Endothelial cell of umbilical vein (primary cell): ENCODE measurements at regions not wholly inside any gene's neighbourhood (a gene's known extent, or its start where the extent isn't known, plus 50 kb on each side); places are given as distances from the start of the nearest gene placed in this dataset.
A peak's percentile ranks its signal among the peaks of the same experiment; 100 is the strongest.

Experiments
- BruUV-seq: library from RNA; stranded (reverse); fragments of 400-500 nt; replicated peaks from 2 replicates; lab custom pipeline; 2021; lab: Mats Ljungman, UMichigan
- CTCF ChIA-PET: fragments of 300-600, 350-600 bp; sonication (Branson Sonifier 250); formaldehyde crosslinking; loops from one replicate; lab custom pipeline; 2021; ENCODE audit warnings: antibody characterized with exemption, inconsistent platforms; lab: Charles Lee
- POLR2A ChIA-PET: fragments of 300-600, 350-600 bp; sonication (Branson Sonifier 250); formaldehyde crosslinking; loops from one replicate; lab custom pipeline; 2021; ENCODE audit warnings: antibody characterized with exemption, inconsistent platforms; lab: Charles Lee
- DNase-seq: peaks from one replicate; pipeline ENCODE4 v3.0.0-alpha.2; 2011; ENCODE audit warnings: low read depth, low spot score
- FAIRE-seq: peaks from 2 replicates; lab custom pipeline; 2011; peaks lifted over from hg19 to GRCh38; lab: Jason Lieb, UNC
- H2AFZ ChIP-seq: 2 replicates; pipeline ENCODE4 v1.6.0; 2012; ENCODE audit warnings: low read depth, low read length, control low read depth, inconsistent platforms
- H3K27ac ChIP-seq: 2 replicates; pipeline ENCODE4 v1.5.1; 2011; ENCODE audit warnings: low read depth, mild to moderate bottlenecking, control low read depth, low read length, moderate library complexity; ENCODE audit not compliant: insufficient read depth
- H3K27me3 ChIP-seq, 2 experiments: 2 replicates each; pipeline versions ENCODE4 v1.6.0 to v1.6.1; 2011; ENCODE audit warnings: low read length in 2 of 2, mixed read lengths in 1 of 2; ENCODE audit not compliant: control insufficient read depth in 2 of 2, insufficient read depth in 2 of 2
- H3K36me3 ChIP-seq, 2 experiments: 2 replicates in 1 of 2; 3 replicates in 1 of 2; pipeline ENCODE4 v1.5.1; 2011; ENCODE audit warnings: low read length in 2 of 2, mild to moderate bottlenecking in 1 of 2, moderate library complexity in 1 of 2; ENCODE audit not compliant: control insufficient read depth in 2 of 2, insufficient read depth in 2 of 2; ENCODE audit errors: extremely low read depth in 1 of 2
- H3K4me1 ChIP-seq: 3 replicates; pipeline ENCODE4 v1.5.1; 2011; ENCODE audit warnings: mild to moderate bottlenecking, low read length; ENCODE audit not compliant: control insufficient read depth, insufficient read depth; ENCODE audit errors: extremely low read depth
- H3K4me2 ChIP-seq: 2 replicates; pipeline ENCODE4 v1.6.1; 2011; ENCODE audit warnings: low read length, control low read depth, mixed read lengths; ENCODE audit not compliant: insufficient read depth
- H3K4me3 ChIP-seq, 3 experiments: fragments of 200-600 bp in 1 of 3; sonication (generic), shearing (Covaris generic) in 1 of 3; replicated peaks in 1 of 3; 2 replicates each; pipeline ENCODE4 v1.5.1; 2011 to 2016; ENCODE audit warnings: control low read depth in 3 of 3, low read length in 3 of 3, mild to moderate bottlenecking in 2 of 3, inconsistent platforms in 1 of 3, low read depth in 1 of 3, moderate library complexity in 1 of 3; ENCODE audit not compliant: insufficient read depth in 1 of 3
- H3K79me2 ChIP-seq: 2 replicates; pipeline ENCODE4 v1.6.0; 2012; ENCODE audit warnings: low read length, inconsistent platforms; ENCODE audit not compliant: control insufficient read depth, insufficient read depth
- H3K9ac ChIP-seq: replicated peaks from 2 replicates; pipeline ENCODE3; 2011; ENCODE audit warnings: low read length, control low read depth; ENCODE audit not compliant: insufficient read depth; ENCODE audit errors: extremely low read depth
- H3K9me1 ChIP-seq: replicated peaks from 3 replicates; pipeline ENCODE4 v1.6.0; 2011; ENCODE audit warnings: mild to moderate bottlenecking, low read length; ENCODE audit not compliant: control insufficient read depth, insufficient read depth; ENCODE audit errors: extremely low read depth
- H3K9me3 ChIP-seq: replicated peaks from 2 replicates; pipeline ENCODE4 v1.5.1; 2012; ENCODE audit warnings: low read length, inconsistent platforms; ENCODE audit not compliant: control insufficient read depth, insufficient read depth
- H4K20me1 ChIP-seq: replicated peaks from 2 replicates; pipeline ENCODE3; 2011; ENCODE audit warnings: mild to moderate bottlenecking, low read length; ENCODE audit not compliant: control insufficient read depth, insufficient read depth; ENCODE audit errors: extremely low read depth
- EZH2 ChIP-seq: IDR thresholded peaks from 2 replicates; pipeline ENCODE4 v1.6.1; 2012; ENCODE audit warnings: borderline replicate concordance, low read depth, mild to moderate bottlenecking, moderate library complexity, low read length, inconsistent platforms; ENCODE audit not compliant: severe bottlenecking
- GATA2 ChIP-seq: IDR thresholded peaks from 2 replicates; pipeline ENCODE4 v1.7.0; 2011; ENCODE audit warnings: low read depth, mild to moderate bottlenecking, moderate library complexity, mixed read lengths, low read length; ENCODE audit not compliant: insufficient read length, insufficient read depth
- JUN ChIP-seq: IDR thresholded peaks from 2 replicates; pipeline ENCODE4 v1.6.1; 2011; ENCODE audit warnings: borderline replicate concordance, low read depth; ENCODE audit not compliant: insufficient read length, insufficient read depth
- MAX ChIP-seq: IDR thresholded peaks from 2 replicates; pipeline ENCODE4 v1.6.1; 2011; ENCODE audit not compliant: insufficient read depth, insufficient read length
- MYC ChIP-seq: IDR thresholded peaks from one replicate; pipeline ENCODE4 v1.6.1; 2011; ENCODE audit warnings: mild to moderate bottlenecking, low read depth, low read length
- POLR2AphosphoS5 ChIP-seq: IDR thresholded peaks from 2 replicates; pipeline ENCODE4 v1.6.1; 2012; ENCODE audit warnings: low read depth, mild to moderate bottlenecking, control low read depth, low read length, moderate library complexity; ENCODE audit not compliant: insufficient read depth
- dilution Hi-C: fragments of 300-500 bp; cut with MboI; formaldehyde crosslinking; loops from one replicate; pipeline ENCODE4 v1.15.0; 2019; ENCODE audit warnings: low sequenced_read_pairs; ENCODE audit not compliant: extremely low pct_ligation_motif_present
- intact Hi-C: fragments of 100-400 bp; cut with micrococcal nuclease; formaldehyde crosslinking; loops from one replicate; pipeline ENCODE4 v1.10.0; 2022
- TF ChIP-seq, protein P1 (sequence below), 2 donors: IDR thresholded peaks; 1 replicate in 1 of 2; 2 replicates in 1 of 2; pipeline ENCODE4 v1.5.1; 2011; ENCODE audit warnings: low read length in 2 of 2, mild to moderate bottlenecking in 2 of 2, moderate library complexity in 2 of 2, control low read depth in 1 of 2, inconsistent platforms in 1 of 2, low read depth in 1 of 2; ENCODE audit not compliant: insufficient read depth in 1 of 2; ENCODE audit errors: extremely low read depth in 1 of 2

DNA sequence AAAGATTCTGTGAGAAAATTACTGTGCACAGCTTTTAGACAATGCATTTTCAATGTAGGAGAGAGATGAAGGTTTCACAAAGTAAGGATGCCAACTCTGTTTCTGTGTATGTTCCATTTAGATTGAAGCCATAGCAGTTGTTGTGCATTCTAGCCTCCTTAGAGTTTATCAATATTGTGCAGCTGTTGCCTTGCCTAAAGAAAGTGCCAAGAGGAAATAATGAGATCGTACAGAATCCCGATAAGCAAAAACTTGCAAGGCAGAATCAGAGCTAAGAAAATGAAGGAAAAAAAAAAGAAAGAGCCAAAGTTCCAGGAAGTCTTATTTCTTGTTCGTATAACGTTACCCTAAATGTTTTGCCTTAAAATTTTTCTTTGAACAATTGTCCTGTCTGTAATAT is 965.0 kb downstream of the DCDC2C start:
- H3K79me2 ChIP-seq = no peaks in the 10 kb centered on the region
- dilution Hi-C loops (no loop called here), intact Hi-C loops (loop anchor here (1.0 to 2.0 kb wide), 2 partner anchors 15 to 248 kb away; no protein-coding TSS in a partner anchor)
- no peaks in the 10 kb centered on the region for H4K20me1 ChIP-seq
- TSS peak; percentile 17 for BruUV-seq
- H3K27me3 ChIP-seq = no peaks in the 10 kb centered on the region
- H3K9ac ChIP-seq = peak overlapping the region; percentile 34
- ChIA-PET POLR2A (no interaction called here), CTCF (interaction anchor here (0.6 kb wide), 1 partner anchor 47 kb away, joined by 5 read pairs; no protein-coding TSS in a partner anchor)
- H2AFZ ChIP-seq = peak overlapping the region; percentile 8
- peak overlapping the region; percentile 5 for H3K4me2 ChIP-seq
- H3K9me1 ChIP-seq = no peaks in the 10 kb centered on the region
- FAIRE-seq (no peak), DNase-seq (peak; percentile 91)
- no peak for TF ChIP-seq MYC
- no peak for TF ChIP-seq MAX
- no peak for TF ChIP-seq GATA2
- H3K4me3 ChIP-seq = peak overlapping the region in 1 of 3 experiments; percentile 11
- peak overlapping the region; percentile 44 for H3K27ac ChIP-seq
- no peaks in the 10 kb centered on the region for H3K36me3 ChIP-seq
- no peaks in the 10 kb centered on the region for H3K9me3 ChIP-seq
- peaks cover 4% of the 10 kb centered on the region for H3K4me1 ChIP-seq

DNA sequence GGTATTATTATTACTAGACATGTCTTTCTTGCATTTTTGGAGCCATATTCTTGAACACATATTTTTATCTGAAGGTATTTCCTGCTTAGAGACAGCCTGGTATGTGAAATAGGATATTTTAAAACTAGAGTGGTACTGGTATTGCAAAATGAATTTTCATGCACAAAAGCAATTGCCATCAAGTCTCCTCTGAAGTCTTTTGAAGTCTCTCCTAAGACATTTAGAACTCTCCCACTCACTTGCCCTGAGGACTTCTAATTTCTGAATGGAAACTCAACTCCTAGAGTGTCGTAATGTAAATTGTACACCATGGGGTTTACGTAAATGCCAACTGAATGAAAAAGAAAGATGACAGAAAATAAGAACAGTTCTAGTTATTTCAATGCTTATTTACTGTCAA is 967.0 kb downstream of the DCDC2C start:
- no TSS peak for BruUV-seq
- Histone ChIP-seq H2AFZ (no peak overlapping the region), H3K27ac (no peak overlapping the region), H3K4me2 (no peak overlapping the region), H4K20me1 (no peaks in the 10 kb centered on the region), H3K9me1 (no peaks in the 10 kb centered on the region), H3K9me3 (no peaks in the 10 kb centered on the region), H3K9ac (no peak overlapping the region), H3K79me2 (no peaks in the 10 kb centered on the region), H3K4me1 (peaks cover 4% of the 10 kb centered on the region), H3K27me3 (no peaks in the 10 kb centered on the region), H3K4me3 (no peak overlapping the region), H3K36me3 (no peaks in the 10 kb centered on the region)
- FAIRE-seq (no peak), DNase-seq (no peak)
- dilution Hi-C loops (no loop called here), intact Hi-C loops (no loop called here)
- CTCF ChIA-PET = no interaction called here
- TF ChIP-seq JUN (no peak), POLR2AphosphoS5 (no peak), MYC (no peak), MAX (no peak), GATA2 (no peak), EZH2 (no peak)
- TF ChIP-seq, protein P1, sequence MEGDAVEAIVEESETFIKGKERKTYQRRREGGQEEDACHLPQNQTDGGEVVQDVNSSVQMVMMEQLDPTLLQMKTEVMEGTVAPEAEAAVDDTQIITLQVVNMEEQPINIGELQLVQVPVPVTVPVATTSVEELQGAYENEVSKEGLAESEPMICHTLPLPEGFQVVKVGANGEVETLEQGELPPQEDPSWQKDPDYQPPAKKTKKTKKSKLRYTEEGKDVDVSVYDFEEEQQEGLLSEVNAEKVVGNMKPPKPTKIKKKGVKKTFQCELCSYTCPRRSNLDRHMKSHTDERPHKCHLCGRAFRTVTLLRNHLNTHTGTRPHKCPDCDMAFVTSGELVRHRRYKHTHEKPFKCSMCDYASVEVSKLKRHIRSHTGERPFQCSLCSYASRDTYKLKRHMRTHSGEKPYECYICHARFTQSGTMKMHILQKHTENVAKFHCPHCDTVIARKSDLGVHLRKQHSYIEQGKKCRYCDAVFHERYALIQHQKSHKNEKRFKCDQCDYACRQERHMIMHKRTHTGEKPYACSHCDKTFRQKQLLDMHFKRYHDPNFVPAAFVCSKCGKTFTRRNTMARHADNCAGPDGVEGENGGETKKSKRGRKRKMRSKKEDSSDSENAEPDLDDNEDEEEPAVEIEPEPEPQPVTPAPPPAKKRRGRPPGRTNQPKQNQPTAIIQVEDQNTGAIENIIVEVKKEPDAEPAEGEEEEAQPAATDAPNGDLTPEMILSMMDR (IDR thresholded peaks at IDR 0.05; ENCODE audit: extremely low read depth in 1 of 2, insufficient read depth in 1 of 2, low read depth in 1 of 2, low read length in 2 of 2) = no peak
- POLR2A ChIA-PET = no interaction called here
